MM.1S (cell line): ENCODE measurements at regions not wholly inside any gene's neighbourhood (a gene's known extent, or its start where the extent isn't known, plus 50 kb on each side); places are given as distances from the start of the nearest gene placed in this dataset.

ENCODE experiments used
- DNase-seq: peaks from one replicate; pipeline ENCODE4 v3.0.0-alpha.2; 2015
- H2AFZ ChIP-seq: fragments of 300-600 bp; sonication (generic); 2 replicates; pipeline ENCODE4 v1.6.0; 2016; ENCODE audit warnings: antibody characterized with exemption, low read length
- H3F3A ChIP-seq: fragments of 300-600 bp; sonication (generic); 2 replicates; pipeline ENCODE4 v1.6.1; 2016; ENCODE audit warnings: mild to moderate bottlenecking, antibody characterized with exemption, low read length, moderate library complexity, mixed read lengths; ENCODE audit not compliant: insufficient read depth
- H3K27ac ChIP-seq: fragments of 300-600 bp; sonication (generic); 2 replicates; pipeline ENCODE4 v1.5.1; 2016; ENCODE audit warnings: mild to moderate bottlenecking, low read length
- H3K27me3 ChIP-seq: fragments of 300-600 bp; sonication (generic); replicated peaks from 2 replicates; pipeline ENCODE4 v1.6.0; 2016; ENCODE audit warnings: low read length; ENCODE audit not compliant: insufficient read depth
- H3K36me3 ChIP-seq: fragments of 300-600 bp; sonication (generic); replicated peaks from 2 replicates; pipeline ENCODE4 v1.6.1; 2016; ENCODE audit warnings: mild to moderate bottlenecking, low read length, mixed read lengths; ENCODE audit not compliant: insufficient read depth
- H3K4me1 ChIP-seq: fragments of 300-600 bp; sonication (generic); 2 replicates; pipeline ENCODE4 v1.6.1; 2016; ENCODE audit warnings: low read length, mixed read lengths
- H3K4me2 ChIP-seq: fragments of 300-600 bp; sonication (generic); 2 replicates; pipeline ENCODE4 v1.6.0; 2016; ENCODE audit warnings: low read depth, low read length
- H3K4me3 ChIP-seq: fragments of 300-600 bp; sonication (generic); 2 replicates; pipeline ENCODE4 v1.5.1; 2016; ENCODE audit warnings: low read length, mixed read lengths
- H3K79me2 ChIP-seq: fragments of 300-600 bp; sonication (generic); 2 replicates; pipeline ENCODE4 v1.6.1; 2016; ENCODE audit warnings: mixed run types, low read length, mixed read lengths
- H3K9ac ChIP-seq: fragments of 300-600 bp; sonication (generic); 2 replicates; pipeline ENCODE4 v1.6.1; 2016; ENCODE audit warnings: low read length, mixed read lengths
- H3K9me2 ChIP-seq: fragments of 300-600 bp; sonication (generic); replicated peaks from 2 replicates; pipeline ENCODE4 v1.6.1; 2016; ENCODE audit warnings: mild to moderate bottlenecking, low read length, mixed read lengths; ENCODE audit not compliant: insufficient read depth
- H3K9me3 ChIP-seq: fragments of 300-600 bp; sonication (generic); replicated peaks from 2 replicates; pipeline ENCODE4 v1.6.1; 2016; ENCODE audit warnings: mild to moderate bottlenecking, low read length, mixed read lengths; ENCODE audit not compliant: insufficient read depth
- H4K20me1 ChIP-seq: fragments of 300-600 bp; sonication (generic); 2 replicates; pipeline ENCODE4 v1.6.1; 2016; ENCODE audit warnings: mild to moderate bottlenecking, low read length, moderate library complexity, mixed read lengths; ENCODE audit not compliant: insufficient read depth
- EZH2 ChIP-seq: fragments of 300-600 bp; sonication (generic); optimal IDR thresholded peaks from 2 replicates; pipeline ENCODE3; 2017; ENCODE audit warnings: low read depth, mild to moderate bottlenecking, antibody characterized with exemption, low read length, mixed read lengths
- EZH2phosphoT487 ChIP-seq: fragments of 300-600 bp; sonication (generic); IDR thresholded peaks from 2 replicates; pipeline ENCODE4 v1.6.1; 2018; ENCODE audit warnings: antibody characterized with exemption, low read length
- TF ChIP-seq, protein P1 (sequence below): fragments of 300-600 bp; sonication (generic); IDR thresholded peaks from 2 replicates; pipeline ENCODE4 v1.5.1; 2016; ENCODE audit warnings: antibody characterized with exemption, low read length, mixed read lengths

DNA sequence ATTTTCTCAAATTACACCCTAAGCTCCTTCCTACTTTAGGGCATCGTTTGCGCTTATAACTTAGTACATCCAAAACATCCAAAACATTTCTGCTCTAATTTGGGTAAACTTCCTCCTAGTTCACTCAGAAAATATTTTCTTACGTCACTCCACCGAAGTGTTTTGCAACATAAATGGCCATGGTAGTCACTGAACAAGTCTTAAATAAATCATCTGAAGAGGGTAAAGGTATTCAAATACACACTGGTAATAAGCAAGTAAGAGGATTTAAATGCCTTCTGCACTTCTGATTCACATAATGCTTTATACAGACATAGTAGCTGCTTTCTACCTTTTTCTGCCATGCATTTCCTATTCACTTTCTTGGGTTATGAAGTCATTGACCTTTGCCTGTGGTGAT lies 991.9 kb downstream of the NLGN4X start:
- no peaks in the 10 kb centered on the region for H3K36me3 ChIP-seq
- H2AFZ ChIP-seq: no peak overlapping the region
- no peaks in the 10 kb centered on the region for H3K9me2 ChIP-seq
- peaks cover 27% of the 10 kb centered on the region for H3F3A ChIP-seq
- H3K4me2 ChIP-seq: peak overlapping the region; percentile 63; the same call in 1 of the 2 replicates
- no peaks in the 10 kb centered on the region for H3K27me3 ChIP-seq
- no peak overlapping the region for H3K9ac ChIP-seq
- TF ChIP-seq, protein P1, sequence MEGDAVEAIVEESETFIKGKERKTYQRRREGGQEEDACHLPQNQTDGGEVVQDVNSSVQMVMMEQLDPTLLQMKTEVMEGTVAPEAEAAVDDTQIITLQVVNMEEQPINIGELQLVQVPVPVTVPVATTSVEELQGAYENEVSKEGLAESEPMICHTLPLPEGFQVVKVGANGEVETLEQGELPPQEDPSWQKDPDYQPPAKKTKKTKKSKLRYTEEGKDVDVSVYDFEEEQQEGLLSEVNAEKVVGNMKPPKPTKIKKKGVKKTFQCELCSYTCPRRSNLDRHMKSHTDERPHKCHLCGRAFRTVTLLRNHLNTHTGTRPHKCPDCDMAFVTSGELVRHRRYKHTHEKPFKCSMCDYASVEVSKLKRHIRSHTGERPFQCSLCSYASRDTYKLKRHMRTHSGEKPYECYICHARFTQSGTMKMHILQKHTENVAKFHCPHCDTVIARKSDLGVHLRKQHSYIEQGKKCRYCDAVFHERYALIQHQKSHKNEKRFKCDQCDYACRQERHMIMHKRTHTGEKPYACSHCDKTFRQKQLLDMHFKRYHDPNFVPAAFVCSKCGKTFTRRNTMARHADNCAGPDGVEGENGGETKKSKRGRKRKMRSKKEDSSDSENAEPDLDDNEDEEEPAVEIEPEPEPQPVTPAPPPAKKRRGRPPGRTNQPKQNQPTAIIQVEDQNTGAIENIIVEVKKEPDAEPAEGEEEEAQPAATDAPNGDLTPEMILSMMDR: no peak
- TF ChIP-seq EZH2phosphoT487 (no peak), EZH2 (no peak)
- H3K9me3 ChIP-seq: no peaks in the 10 kb centered on the region
- no peaks in the 10 kb centered on the region for H3K79me2 ChIP-seq
- H3K4me3 ChIP-seq: no peak overlapping the region
- no peak for DNase-seq
- peaks cover 11% of the 10 kb centered on the region for H3K4me1 ChIP-seq
- no peaks in the 10 kb centered on the region for H4K20me1 ChIP-seq
- no peak overlapping the region for H3K27ac ChIP-seq

DNA sequence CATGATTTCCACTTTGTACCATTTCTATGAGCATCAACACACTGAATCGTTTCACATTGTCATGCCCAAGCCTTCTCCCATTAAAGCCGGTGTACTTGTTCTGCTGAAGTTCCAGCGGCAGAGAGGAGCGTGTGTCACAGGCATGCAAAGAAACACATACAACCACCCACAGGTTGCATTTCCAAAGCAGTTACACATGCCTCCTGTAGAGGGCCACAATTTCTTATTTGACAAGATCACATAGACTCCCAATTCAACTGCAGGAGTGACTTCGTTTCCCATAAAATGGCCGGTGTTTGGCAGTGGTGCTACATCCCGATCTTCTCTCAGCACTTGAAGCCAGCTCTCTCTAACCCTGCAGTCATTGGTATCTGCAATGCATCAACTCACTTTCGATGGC lies 992.6 kb downstream of the NLGN4X start:
- Histone ChIP-seq H3K9ac (peak overlapping the region; percentile 62), H3K4me1 (peaks cover 11% of the 10 kb centered on the region), H3K9me3 (no peaks in the 10 kb centered on the region), H3K4me2 (peak overlapping the region; percentile 63; the same call in 1 of the 2 replicates), H4K20me1 (no peaks in the 10 kb centered on the region), H3F3A (peaks cover 27% of the 10 kb centered on the region), H3K36me3 (no peaks in the 10 kb centered on the region), H2AFZ (peak overlapping the region; percentile 70), H3K79me2 (no peaks in the 10 kb centered on the region), H3K9me2 (no peaks in the 10 kb centered on the region), H3K4me3 (peak overlapping the region; percentile 49), H3K27me3 (no peaks in the 10 kb centered on the region), H3K27ac (peak overlapping the region; percentile 88)
- peak; percentile 74 for DNase-seq
- TF ChIP-seq EZH2phosphoT487 (no peak), EZH2 (no peak)
- TF ChIP-seq, protein P1: peak; percentile 57

DNA sequence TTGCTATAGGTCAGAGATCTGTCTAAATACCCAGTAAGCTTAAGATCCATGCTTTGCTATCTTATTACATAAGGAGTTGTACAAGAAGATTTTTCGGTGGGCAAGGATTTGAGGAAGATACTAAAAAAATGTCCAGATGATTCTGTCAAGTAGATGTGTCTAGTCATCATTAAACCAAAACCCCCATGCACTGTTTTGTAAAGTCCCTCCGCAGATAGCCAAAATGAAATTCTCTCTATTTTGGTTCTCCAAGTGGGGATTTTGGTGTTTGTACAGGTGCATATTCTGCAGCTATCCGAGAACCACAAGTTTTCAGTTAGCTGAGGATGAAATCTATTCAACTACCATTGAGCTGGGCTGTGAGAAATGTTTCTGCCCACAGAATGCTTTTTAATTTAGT lies 994.8 kb downstream of the NLGN4X start:
- H3K4me3 ChIP-seq: no peak overlapping the region
- TF ChIP-seq EZH2phosphoT487 (no peak), EZH2 (no peak)
- TF ChIP-seq, protein P1: no peak
- no peaks in the 10 kb centered on the region for H4K20me1 ChIP-seq
- no peaks in the 10 kb centered on the region for H3K9me3 ChIP-seq
- H3K4me1 ChIP-seq: peaks cover 11% of the 10 kb centered on the region
- H3K27me3 ChIP-seq: no peaks in the 10 kb centered on the region
- peak overlapping the region; percentile 88; the same call in 1 of the 2 replicates for H3K27ac ChIP-seq
- no peaks in the 10 kb centered on the region for H3K79me2 ChIP-seq
- H3F3A ChIP-seq: peaks cover 27% of the 10 kb centered on the region
- no peaks in the 10 kb centered on the region for H3K36me3 ChIP-seq
- H3K4me2 ChIP-seq: 0 out of 2 replicates have a peak overlapping the region, but pooled peaks have one; percentile 10
- H3K9me2 ChIP-seq: no peaks in the 10 kb centered on the region
- peak; percentile 75 for DNase-seq
- no peak overlapping the region for H3K9ac ChIP-seq
- H2AFZ ChIP-seq: no peak overlapping the region
